ENCODE measurements at regions not wholly inside any gene's neighbourhood (a gene's known extent, or its start where the extent isn't known, plus 50 kb on each side); places are given as distances from the start of the nearest gene placed in this dataset.
A peak's percentile ranks its signal among the peaks of the same experiment; 100 is the strongest.

- peaks cover 27% of the 10 kb centered on the region for H3F3A ChIP-seq (ENCODE audit: insufficient read depth)
- H3K9me2 ChIP-seq (ENCODE audit: insufficient read depth) = no peaks in the 10 kb centered on the region
- TF ChIP-seq EZH2phosphoT487 (IDR thresholded peaks at IDR 0.05; ENCODE audit: insufficient read depth, low read depth) (no peak), EZH2 (IDR thresholded peaks at IDR 0.05; ENCODE audit: insufficient read depth, poor library complexity, severe bottlenecking) (no peak)
- H2AFZ ChIP-seq = no peak overlapping the region
- in situ Hi-C loops (cut with MboI) = no loop called here
- no peaks in the 10 kb centered on the region for H3K79me2 ChIP-seq (ENCODE audit: insufficient read depth)
- no peak overlapping the region for H3K4me3 ChIP-seq
- no peak overlapping the region for H3K9ac ChIP-seq
- H3K4me1 ChIP-seq (ENCODE audit: insufficient read depth) = peaks cover 26% of the 10 kb centered on the region
- H3K27me3 ChIP-seq (replicated peaks; ENCODE audit: insufficient read depth) = peaks cover 17% of the 10 kb centered on the region; the same call in 1 of the 2 replicates
- no peak overlapping the region for H3K4me2 ChIP-seq (ENCODE audit: unreplicated experiment)
- H3K27ac ChIP-seq = no peak overlapping the region
- WGBS, 2 experiments (ENCODE audit: low coverage in 1 of 2, low lambda C conversion rate in 2 of 2, missing lambda C conversion rate in 2 of 2) = 84 to 85% methylated on average over 7 of the region's 7 CpGs
- H3K9me3 ChIP-seq (ENCODE audit: low read depth) = no peaks in the 10 kb centered on the region
- H4K20me1 ChIP-seq (ENCODE audit: insufficient read depth) = no peaks in the 10 kb centered on the region
- DNase-seq = no peak
- no peaks in the 10 kb centered on the region for H3K36me3 ChIP-seq (ENCODE audit: low read depth)
Measured at GRCh38 chr3:113094337-113095221, 103.8 kb downstream of the GTPBP8 start.

GRCh38 chr3:113096188-113096892, 105.6 kb downstream of the GTPBP8 start:
- Histone ChIP-seq H3K79me2 (ENCODE audit: insufficient read depth) (no peaks in the 10 kb centered on the region), H3K9me3 (ENCODE audit: low read depth) (no peaks in the 10 kb centered on the region), H3F3A (ENCODE audit: insufficient read depth) (peaks cover 31% of the 10 kb centered on the region), H2AFZ (no peak overlapping the region), H3K27ac (no peak overlapping the region), H3K36me3 (ENCODE audit: low read depth) (no peaks in the 10 kb centered on the region), H3K4me2 (ENCODE audit: unreplicated experiment) (no peak overlapping the region), H4K20me1 (ENCODE audit: insufficient read depth) (no peaks in the 10 kb centered on the region), H3K27me3 (replicated peaks; ENCODE audit: insufficient read depth) (0 out of 2 replicates have a peak, but pooled peaks cover 4% of the 10 kb centered on the region), H3K9ac (no peak overlapping the region), H3K4me1 (ENCODE audit: insufficient read depth) (peaks cover 26% of the 10 kb centered on the region), H3K9me2 (ENCODE audit: insufficient read depth) (no peaks in the 10 kb centered on the region), H3K4me3 (no peak overlapping the region)
- in situ Hi-C loops (cut with MboI) = no loop called here
- no peak for TF ChIP-seq EZH2 (IDR thresholded peaks at IDR 0.05; ENCODE audit: insufficient read depth, poor library complexity, severe bottlenecking)
- TF ChIP-seq EZH2phosphoT487 (IDR thresholded peaks at IDR 0.05; ENCODE audit: insufficient read depth, low read depth) = no peak
- DNase-seq = peak; percentile 15
- 98 to 100% methylated on average over 2 of the region's 2 CpGs for WGBS, 2 experiments (ENCODE audit: low coverage in 1 of 2, low lambda C conversion rate in 2 of 2, missing lambda C conversion rate in 2 of 2)

GRCh38 chr3:113097960-113098447, 107.2 kb downstream of the GTPBP8 start:
- 16 to 18% methylated on average over 3 of the region's 3 CpGs for WGBS, 2 experiments (ENCODE audit: low coverage in 1 of 2, low lambda C conversion rate in 2 of 2, missing lambda C conversion rate in 2 of 2)

GRCh38 chr3:113100063-113100462, 109.3 kb downstream of the GTPBP8 start:
- H3K4me1 ChIP-seq (ENCODE audit: insufficient read depth) = peaks cover 26% of the 10 kb centered on the region
- no peak for TF ChIP-seq EZH2phosphoT487 (IDR thresholded peaks at IDR 0.05; ENCODE audit: insufficient read depth, low read depth)
- TF ChIP-seq EZH2 (IDR thresholded peaks at IDR 0.05; ENCODE audit: insufficient read depth, poor library complexity, severe bottlenecking) = no peak
- no peak overlapping the region for H3K4me2 ChIP-seq (ENCODE audit: unreplicated experiment)
- H2AFZ ChIP-seq = no peak overlapping the region
- H4K20me1 ChIP-seq (ENCODE audit: insufficient read depth) = no peaks in the 10 kb centered on the region
- 84% methylated on average over 2 of the region's 2 CpGs for WGBS, 2 experiments (ENCODE audit: low coverage in 1 of 2, low lambda C conversion rate in 2 of 2, missing lambda C conversion rate in 2 of 2)
- no peaks in the 10 kb centered on the region for H3K79me2 ChIP-seq (ENCODE audit: insufficient read depth)
- no peak overlapping the region for H3K9ac ChIP-seq
- H3K27me3 ChIP-seq (replicated peaks; ENCODE audit: insufficient read depth) = peaks cover 14% of the 10 kb centered on the region; the same call in 1 of the 2 replicates
- H3K4me3 ChIP-seq = no peak overlapping the region
- no peaks in the 10 kb centered on the region for H3K36me3 ChIP-seq (ENCODE audit: low read depth)
- in situ Hi-C loops (cut with MboI) = no loop called here
- H3K27ac ChIP-seq = no peak overlapping the region
- no peak for DNase-seq
- no peaks in the 10 kb centered on the region for H3K9me3 ChIP-seq (ENCODE audit: low read depth)
- H3K9me2 ChIP-seq (ENCODE audit: insufficient read depth) = no peaks in the 10 kb centered on the region
- peaks cover 31% of the 10 kb centered on the region for H3F3A ChIP-seq (ENCODE audit: insufficient read depth)

More at GRCh38 chr3:113097960-113098447, 107.2 kb downstream of the GTPBP8 start:
- H3K36me3 ChIP-seq (ENCODE audit: low read depth) = no peaks in the 10 kb centered on the region
- no peak overlapping the region for H3K9ac ChIP-seq
- TF ChIP-seq EZH2phosphoT487 (IDR thresholded peaks at IDR 0.05; ENCODE audit: insufficient read depth, low read depth) (peak; percentile 86; the same call in 1 of the 2 replicates), EZH2 (IDR thresholded peaks at IDR 0.05; ENCODE audit: insufficient read depth, poor library complexity, severe bottlenecking) (no peak)
- H3K27me3 ChIP-seq (replicated peaks; ENCODE audit: insufficient read depth) = 0 out of 2 replicates have a peak, but pooled peaks cover 7% of the 10 kb centered on the region
- no peaks in the 10 kb centered on the region for H4K20me1 ChIP-seq (ENCODE audit: insufficient read depth)
- no peaks in the 10 kb centered on the region for H3K79me2 ChIP-seq (ENCODE audit: insufficient read depth)
- no peak overlapping the region for H2AFZ ChIP-seq
- peak overlapping the region; percentile 53 for H3K27ac ChIP-seq
- peak overlapping the region; percentile 30 for H3K4me2 ChIP-seq (ENCODE audit: unreplicated experiment)
- H3K4me3 ChIP-seq = no peak overlapping the region
- peak; percentile 81 for DNase-seq
- in situ Hi-C loops (cut with MboI) = no loop called here
- H3K9me3 ChIP-seq (ENCODE audit: low read depth) = no peaks in the 10 kb centered on the region
- H3K4me1 ChIP-seq (ENCODE audit: insufficient read depth) = peaks cover 26% of the 10 kb centered on the region
- no peaks in the 10 kb centered on the region for H3K9me2 ChIP-seq (ENCODE audit: insufficient read depth)
- H3F3A ChIP-seq (ENCODE audit: insufficient read depth) = peaks cover 31% of the 10 kb centered on the region

Measured in GM23248 (cell line).